T-helper 1 cell treated with Interleukin-12 subunit alpha and Interleukin-12 subunit beta and Interleukin-4 antibody, amounts not matched to agents 30 ng/mL and 1 ng/mL, for 36 hours (primary cell): ENCODE measurements at regions not wholly inside any gene's neighbourhood (a gene's known extent, or its start where the extent isn't known, plus 50 kb on each side); places are given as distances from the start of the nearest gene placed in this dataset.

Experiments used
- intact Hi-C: fragments of 100-400 bp; cut with micrococcal nuclease; formaldehyde crosslinking; loops from one replicate; pipeline ENCODE4 v1.15.1; 2024

DNA sequence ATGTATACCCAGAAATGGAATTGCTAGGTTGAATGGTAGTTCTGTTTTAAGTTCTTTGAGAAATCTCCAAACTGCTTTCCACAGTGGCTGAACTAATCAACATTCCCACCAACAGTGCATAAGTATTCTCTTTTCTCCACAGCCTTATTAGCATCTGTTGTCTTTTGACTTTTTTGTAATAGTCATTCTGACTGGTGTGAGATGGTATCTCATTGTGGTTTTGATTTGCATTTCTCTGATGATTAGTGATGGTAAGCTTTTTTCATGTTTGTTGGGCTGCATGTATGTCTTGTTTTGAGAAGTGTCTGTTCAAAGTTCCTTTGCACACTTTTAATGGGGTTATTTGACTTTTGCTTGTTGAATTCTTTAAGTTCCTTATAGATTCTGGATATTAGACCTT, 52.4 kb upstream of the EHHADH start:
- intact Hi-C loops: loop anchor here (10.0 kb wide), 1 partner anchor 131 kb away; no protein-coding TSS in a partner anchor

DNA sequence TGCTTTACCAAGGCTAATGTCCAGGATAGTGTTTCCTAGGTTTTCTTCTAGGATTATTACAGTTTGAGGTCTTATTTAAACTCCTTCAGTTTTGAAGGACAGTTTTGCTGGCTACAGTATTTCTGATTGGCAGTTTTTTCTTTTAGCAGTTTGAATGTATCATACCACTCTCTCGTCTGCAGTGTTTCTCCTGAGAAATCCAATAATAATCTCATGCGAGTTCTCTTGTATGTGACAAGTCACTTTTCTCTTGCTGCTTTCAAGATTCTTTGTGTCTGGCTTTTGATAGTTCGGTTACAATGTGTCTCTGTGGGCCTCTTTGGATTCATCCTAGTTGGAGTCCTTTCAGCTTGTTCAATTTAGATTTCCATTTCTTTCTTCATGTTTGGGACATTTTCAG, 53.0 kb upstream of the EHHADH start:
- intact Hi-C loops: loop anchor here (10.0 kb wide), 1 partner anchor 132 kb away; no protein-coding TSS in a partner anchor

- intact Hi-C loops: loop anchor here (1.0 to 10.0 kb wide), 4 partner anchors 25 to 747 kb away; partner anchors contain the start of gene EPHB3
Measured at GRCh38 chr3:185308126-185308754, 54.4 kb upstream of the EHHADH start.

- intact Hi-C loops: loop anchor here (10.0 kb wide), 1 partner anchor 135 kb away; no protein-coding TSS in a partner anchor
Measured at GRCh38 chr3:185309302-185309701, 53.6 kb upstream of the MAP3K13 start.

- intact Hi-C loops: loop anchor here (10.0 kb wide), 1 partner anchor 135 kb away; no protein-coding TSS in a partner anchor
Measured at GRCh38 chr3:185309795-185310194, 53.1 kb upstream of the MAP3K13 start.

GRCh38 chr3:185311991-185312390, 50.9 kb upstream of the MAP3K13 start:
- intact Hi-C loops: no loop called here
